DND-41 (cell line): ENCODE measurements at regions not wholly inside any gene's neighbourhood (a gene's known extent, or its start where the extent isn't known, plus 50 kb on each side); places are given as distances from the start of the nearest gene placed in this dataset.

Experiments
- CTCF ChIP-seq: IDR thresholded peaks from 2 replicates; pipeline ENCODE4 v1.5.1; 2012; ENCODE audit warnings: borderline replicate concordance, low read length, moderate library complexity, mild to moderate bottlenecking; ENCODE audit not compliant: poor library complexity, severe bottlenecking; ENCODE audit errors: extremely low read depth
- EZH2 ChIP-seq: IDR thresholded peaks from 3 replicates; pipeline ENCODE4 v1.6.1; 2012; ENCODE audit warnings: borderline replicate concordance, low read depth, mild to moderate bottlenecking, moderate library complexity, low read length, inconsistent platforms; ENCODE audit not compliant: severe bottlenecking

GRCh38 chr14:30243207-30243606, 315.6 kb upstream of the PRKD1 start:
- TF ChIP-seq EZH2: no peak
- TF ChIP-seq CTCF: no peak
